ENCODE measurements at regions not wholly inside any gene's neighbourhood (a gene's known extent, or its start where the extent isn't known, plus 50 kb on each side); places are given as distances from the start of the nearest gene placed in this dataset.

DNA sequence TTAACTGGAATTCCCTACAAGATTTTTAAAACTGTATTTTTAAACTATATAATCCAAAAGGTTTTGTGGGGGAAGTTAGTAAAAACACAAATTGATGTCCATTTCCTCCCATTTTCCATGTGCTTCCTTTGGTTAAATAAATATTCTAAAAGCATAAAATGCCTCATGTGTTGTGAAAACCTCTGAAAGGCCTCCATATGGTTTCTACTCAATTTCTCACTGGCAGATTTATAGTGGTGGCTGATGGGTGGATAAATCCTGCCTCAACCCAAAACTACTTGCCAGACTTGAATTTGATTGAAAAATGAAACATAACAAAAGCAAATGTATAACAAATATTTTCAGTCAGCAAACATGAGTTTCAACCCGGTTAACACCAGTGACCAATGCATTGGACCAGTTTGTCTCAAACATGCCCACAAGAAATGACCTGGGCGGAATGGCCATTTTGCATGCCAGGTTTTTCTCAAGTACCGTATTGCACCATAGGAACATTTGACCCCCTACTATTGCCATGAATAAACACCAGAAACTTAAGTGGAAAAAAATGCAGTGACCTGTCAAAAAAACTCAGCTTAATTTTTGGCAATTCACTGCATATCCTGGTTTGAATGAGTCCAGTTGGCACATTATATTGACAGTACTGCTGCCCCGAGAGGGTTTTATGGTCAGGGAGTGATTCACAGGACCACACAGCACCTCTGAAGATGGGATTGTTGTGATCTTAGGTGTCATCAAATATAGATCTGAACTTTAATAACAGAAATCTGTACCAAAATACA is 454.6 kb upstream of the ANKRD30A start:
- H3K27ac ChIP-seq (ENCODE audit: insufficient read depth, low read depth, low read length): no peak overlapping the region
- no peaks in the 10 kb centered on the region for H3K36me3 ChIP-seq (ENCODE audit: control insufficient read depth in 2 of 2, extremely low read depth in 1 of 2, insufficient read depth in 2 of 2, low read length in 2 of 2)
- TF ChIP-seq GATA2 (IDR thresholded peaks at IDR 0.05; ENCODE audit: insufficient read depth, insufficient read length, low read depth, low read length) (no peak), FOS (IDR thresholded peaks at IDR 0.05; ENCODE audit: borderline replicate concordance, insufficient read depth, low read length) (no peak), EZH2 (IDR thresholded peaks at IDR 0.05; ENCODE audit: borderline replicate concordance, low read depth, low read length, severe bottlenecking) (no peak), POLR2AphosphoS5 (IDR thresholded peaks at IDR 0.05; ENCODE audit: insufficient read depth, low read depth, low read length) (no peak), POLR2A (IDR thresholded peaks at IDR 0.05; ENCODE audit: low read depth, low read length) (no peak), MYC (IDR thresholded peaks at IDR 0.05; ENCODE audit: low read depth, low read length) (no peak), CTCF (IDR thresholded peaks at IDR 0.05; ENCODE audit: extremely low read depth in 1 of 2, insufficient read depth in 1 of 2, low read depth in 1 of 2, low read length in 2 of 2) (no peak), JUN (IDR thresholded peaks at IDR 0.05; ENCODE audit: borderline replicate concordance, insufficient read depth, insufficient read length, low read depth) (no peak)
- TF ChIP-seq, protein P1, sequence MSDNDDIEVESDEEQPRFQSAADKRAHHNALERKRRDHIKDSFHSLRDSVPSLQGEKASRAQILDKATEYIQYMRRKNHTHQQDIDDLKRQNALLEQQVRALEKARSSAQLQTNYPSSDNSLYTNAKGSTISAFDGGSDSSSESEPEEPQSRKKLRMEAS (IDR thresholded peaks at IDR 0.05; ENCODE audit: insufficient read depth, insufficient read length): no peak
- H3K9me1 ChIP-seq (replicated peaks; ENCODE audit: control insufficient read depth, extremely low read depth, insufficient read depth, low read length): no peaks in the 10 kb centered on the region
- intact Hi-C loops (cut with micrococcal nuclease): no loop called here
- no peaks in the 10 kb centered on the region for H4K20me1 ChIP-seq (replicated peaks; ENCODE audit: control insufficient read depth, extremely low read depth, insufficient read depth, low read length)
- ChIA-PET CTCF (no interaction called here), POLR2A (no interaction called here)
- peak; percentile 62 for DNase-seq (ENCODE audit: low read depth, low spot score)
- H3K27me3 ChIP-seq (ENCODE audit: control insufficient read depth in 2 of 2, insufficient read depth in 2 of 2, low read length in 2 of 2): no peaks in the 10 kb centered on the region
- H3K4me3 ChIP-seq (replicated peaks in 1 of 3; ENCODE audit: insufficient read depth in 1 of 3, low read depth in 1 of 3, low read length in 3 of 3): no peak overlapping the region
- no peak overlapping the region for H2AFZ ChIP-seq (ENCODE audit: low read depth, low read length)
- no peaks in the 10 kb centered on the region for H3K9me3 ChIP-seq (replicated peaks; ENCODE audit: control insufficient read depth, insufficient read depth, low read length)
- dilution Hi-C loops (cut with MboI; ENCODE audit: extremely low pct_ligation_motif_present, low sequenced_read_pairs): no loop called here
- no TSS peak for BruUV-seq (replicated peaks)
- no peaks in the 10 kb centered on the region for H3K79me2 ChIP-seq (ENCODE audit: control insufficient read depth, insufficient read depth, low read length)
- no peak overlapping the region for H3K4me2 ChIP-seq (ENCODE audit: insufficient read depth, low read length)
- peak; percentile 71 for FAIRE-seq
- H3K4me1 ChIP-seq (ENCODE audit: control insufficient read depth, extremely low read depth, insufficient read depth, low read length): peaks cover 4% of the 10 kb centered on the region
- H3K9ac ChIP-seq (replicated peaks; ENCODE audit: extremely low read depth, insufficient read depth, low read length): no peak overlapping the region

All from endothelial cell of umbilical vein (primary cell).